H1 (cell line): ENCODE measurements at regions not wholly inside any gene's neighbourhood (a gene's known extent, or its start where the extent isn't known, plus 50 kb on each side); places are given as distances from the start of the nearest gene placed in this dataset.

Experiments
- CTCF ChIA-PET: fragments of 300-600 bp; sonication (Branson Sonifier 250); formaldehyde crosslinking; loops from one replicate; lab custom pipeline; 2021; ENCODE audit not compliant: partially characterized antibody; lab: Charles Lee
- POLR2A ChIA-PET: fragments of 300-600 bp; sonication (Branson Sonifier 250); formaldehyde crosslinking; loops from one replicate; lab custom pipeline; 2021; ENCODE audit warnings: inconsistent platforms; ENCODE audit not compliant: partially characterized antibody; lab: Charles Lee
- DNase-seq, 2 experiments: peaks; one replicate each; pipeline versions ENCODE4 v3.0.0 to v3.0.0-alpha.2; 2010 to 2022; ENCODE audit warnings: low spot score in 2 of 2, low read depth in 1 of 2, mixed read lengths in 1 of 2
- FAIRE-seq: peaks from 2 replicates; lab custom pipeline; 2011; peaks lifted over from hg19 to GRCh38; lab: Jason Lieb, UNC
- H2AFZ ChIP-seq: 2 replicates; pipeline ENCODE4 v1.8.1; 2012; ENCODE audit warnings: low read length, inconsistent platforms
- H2AK5ac ChIP-seq: 2 replicates; pipeline ENCODE4 v1.6.1; 2013; ENCODE audit warnings: low read depth, low read length
- H2BK120ac ChIP-seq: replicated peaks from 2 replicates; pipeline ENCODE3; 2013; ENCODE audit warnings: low read depth, low read length, inconsistent platforms
- H2BK12ac ChIP-seq: 2 replicates; pipeline ENCODE4 v1.6.1; 2013; ENCODE audit warnings: low read depth, low read length
- H2BK15ac ChIP-seq: 2 replicates; pipeline ENCODE4 v1.6.1; 2013; ENCODE audit warnings: low read length
- H2BK20ac ChIP-seq: 2 replicates; pipeline ENCODE4 v1.6.1; 2013; ENCODE audit warnings: low read length
- H2BK5ac ChIP-seq: 2 replicates; pipeline ENCODE4 v1.6.1; 2013; ENCODE audit warnings: low read depth, low read length
- H3K14ac ChIP-seq: 2 replicates; pipeline ENCODE4 v1.6.1; 2013; ENCODE audit warnings: inconsistent platforms; ENCODE audit not compliant: insufficient read length
- H3K18ac ChIP-seq: 2 replicates; pipeline ENCODE4 v1.6.1; 2013; ENCODE audit warnings: low read length; ENCODE audit errors: extremely low read depth
- H3K23ac ChIP-seq: 2 replicates; pipeline ENCODE4 v1.6.1; 2013; ENCODE audit warnings: inconsistent platforms; ENCODE audit not compliant: insufficient read length
- H3K23me2 ChIP-seq: 2 replicates; pipeline ENCODE4 v1.6.1; 2013; ENCODE audit warnings: low read depth, low read length
- H3K27ac ChIP-seq: 2 replicates; pipeline ENCODE4 v1.6.1; 2011; ENCODE audit warnings: low read depth, low read length, inconsistent platforms
- H3K27me3 ChIP-seq, 4 experiments: replicated peaks in 1 of 4; 1 replicate in 1 of 4; 2 replicates in 3 of 4; pipeline versions ENCODE4 v1.6.1 to v1.8.1; 2011 to 2013; ENCODE audit warnings: low read length in 3 of 4, mild to moderate bottlenecking in 3 of 4, inconsistent platforms in 2 of 4, mixed read lengths in 2 of 4, moderate library complexity in 1 of 4; ENCODE audit not compliant: control insufficient read depth in 3 of 4, insufficient read depth in 3 of 4; ENCODE audit errors: extremely low read depth in 1 of 4
- H3K36me3 ChIP-seq, 4 experiments: 2 replicates each; pipeline versions ENCODE4 v1.6.1 to v1.8.1; 2011 to 2013; ENCODE audit warnings: mild to moderate bottlenecking in 4 of 4, low read length in 3 of 4, moderate library complexity in 2 of 4, control low read depth in 1 of 4, inconsistent platforms in 1 of 4; ENCODE audit not compliant: insufficient read depth in 4 of 4, control insufficient read depth in 2 of 4
- H3K4ac ChIP-seq: replicated peaks from 2 replicates; pipeline ENCODE3; 2013; ENCODE audit warnings: low read length, low read depth, mixed read lengths, inconsistent platforms; ENCODE audit not compliant: insufficient read length
- H3K4me1 ChIP-seq, 4 experiments: replicated peaks in 1 of 4; 1 replicate in 1 of 4; 2 replicates in 3 of 4; pipeline versions ENCODE4 v1.6.1 to v1.8.1; 2011 to 2013; ENCODE audit warnings: low read length in 3 of 4, inconsistent platforms in 2 of 4, mixed read lengths in 1 of 4; ENCODE audit not compliant: insufficient read depth in 4 of 4, control insufficient read depth in 3 of 4
- H3K4me2 ChIP-seq, 2 experiments: 2 replicates each; pipeline versions ENCODE4 v1.6.1 to v1.8.1; 2011 to 2013; ENCODE audit warnings: low read depth in 2 of 2, low read length in 2 of 2, control low read depth in 1 of 2, inconsistent platforms in 1 of 2, mild to moderate bottlenecking in 1 of 2; ENCODE audit not compliant: insufficient read depth in 1 of 2
- H3K4me3 ChIP-seq, 4 experiments: fragments of 200-600, 300-600 bp in 1 of 4; sonication (generic), shearing (Covaris generic), sonication (Bioruptor Twin) in 1 of 4; 2 replicates each; pipeline versions ENCODE4 v1.5.1 to v1.8.1; 2011 to 2016; ENCODE audit warnings: low read length in 4 of 4, low read depth in 3 of 4, control low read depth in 2 of 4, inconsistent platforms in 2 of 4, mild to moderate bottlenecking in 2 of 4, mixed read lengths in 1 of 4, moderate library complexity in 1 of 4; ENCODE audit not compliant: insufficient read depth in 2 of 4; ENCODE audit errors: extremely low read depth in 1 of 4
- H3K56ac ChIP-seq: replicated peaks from 2 replicates; pipeline ENCODE3; 2013; ENCODE audit warnings: low read depth, mild to moderate bottlenecking, mixed read lengths, low read length, inconsistent platforms; ENCODE audit not compliant: insufficient read length
- H3K79me1 ChIP-seq: 2 replicates; pipeline ENCODE4 v1.6.1; 2013; ENCODE audit warnings: low read depth, low read length, control low read depth
- H3K79me2 ChIP-seq, 2 experiments: 2 replicates each; pipeline versions ENCODE4 v1.6.1 to v1.8.1; 2012 to 2013; ENCODE audit warnings: low read length in 2 of 2, mild to moderate bottlenecking in 2 of 2, inconsistent platforms in 1 of 2; ENCODE audit not compliant: insufficient read depth in 2 of 2, control insufficient read depth in 1 of 2
- H3K9ac ChIP-seq, 4 experiments: replicated peaks in 1 of 4; 1 replicate in 1 of 4; 2 replicates in 3 of 4; pipeline versions ENCODE4 v1.6.1 to v1.8.1; 2011 to 2013; ENCODE audit warnings: low read depth in 3 of 4, low read length in 3 of 4, control low read depth in 2 of 4, mild to moderate bottlenecking in 2 of 4, moderate library complexity in 2 of 4, inconsistent platforms in 1 of 4; ENCODE audit errors: extremely low read depth in 1 of 4
- H3K9me3 ChIP-seq, 2 experiments: 2 replicates each; pipeline versions ENCODE4 v1.6.1 to v1.8.1; 2012 to 2013; ENCODE audit warnings: mild to moderate bottlenecking in 2 of 2, moderate library complexity in 2 of 2, control low read depth in 1 of 2, inconsistent platforms in 1 of 2, low read depth in 1 of 2, low read length in 1 of 2, mixed read lengths in 1 of 2; ENCODE audit not compliant: insufficient read depth in 2 of 2
- H4K20me1 ChIP-seq, 2 experiments: replicated peaks in 1 of 2; 2 replicates each; pipeline versions ENCODE3 to v1.8.1; 2011 to 2013; ENCODE audit warnings: inconsistent platforms in 2 of 2, low read length in 2 of 2, mild to moderate bottlenecking in 1 of 2; ENCODE audit not compliant: insufficient read depth in 2 of 2, control insufficient read depth in 1 of 2
- H4K5ac ChIP-seq: 2 replicates; pipeline ENCODE4 v1.6.1; 2013; ENCODE audit warnings: low read length, low read depth, mixed read lengths, inconsistent platforms; ENCODE audit not compliant: insufficient read length
- H4K8ac ChIP-seq: 2 replicates; pipeline ENCODE4 v1.8.0; 2013; ENCODE audit warnings: mild to moderate bottlenecking, moderate library complexity, low read length, inconsistent platforms; ENCODE audit not compliant: insufficient read depth; ENCODE audit errors: extremely low read depth
- H4K91ac ChIP-seq: replicated peaks from 2 replicates; pipeline ENCODE3; 2013; ENCODE audit warnings: low read length, mixed read lengths, inconsistent platforms; ENCODE audit not compliant: insufficient read length
- CREB1 ChIP-seq: IDR thresholded peaks from 2 replicates; pipeline ENCODE4 v1.6.1; 2012; ENCODE audit warnings: inconsistent platforms
- KDM1A ChIP-seq: fragments of 200-600, 300-600 bp; sonication (generic); IDR thresholded peaks from 2 replicates; pipeline ENCODE4 v1.7.1; 2016; ENCODE audit warnings: mild to moderate bottlenecking, low read length, borderline replicate concordance
- NRF1 ChIP-seq: IDR thresholded peaks from 2 replicates; pipeline ENCODE4 v1.6.1; 2011; ENCODE audit warnings: mild to moderate bottlenecking, low read depth, low read length, improper control_type of control experiment
- RXRA ChIP-seq: IDR thresholded peaks from 2 replicates; pipeline ENCODE4 v1.6.1; 2011; ENCODE audit warnings: low read depth, mild to moderate bottlenecking, low read length, moderate library complexity; ENCODE audit not compliant: insufficient read depth
- TCF12 ChIP-seq: IDR thresholded peaks from 2 replicates; pipeline ENCODE4 v1.6.1; 2011; ENCODE audit warnings: low read depth, mild to moderate bottlenecking, low read length
- WGBS, 2 experiments: shearing (Covaris generic) in 1 of 2; methylation state at CpG; one replicate each; pipeline versions ENCODE4 v1.1.6 to v1.1.7; 2013 to 2015; ENCODE audit warnings: low lambda C conversion rate in 2 of 2, mixed read lengths in 2 of 2, inconsistent platforms in 1 of 2, low coverage in 1 of 2, missing lambda C conversion rate in 1 of 2; ENCODE audit not compliant: insufficient replicate concordance in 2 of 2, insufficient coverage in 1 of 2, insufficient read length in 1 of 2; ENCODE audit errors: extremely low coverage in 1 of 2, missing lambda C conversion rate in 1 of 2; 5-methylcytosine and 5-hydroxymethylcytosine counted together
- TF ChIP-seq, protein P1 (sequence below): IDR thresholded peaks from 2 replicates; pipeline ENCODE4 v1.6.1; 2012; ENCODE audit warnings: low read length, inconsistent platforms
- TF ChIP-seq, protein P2 (sequence below), 3 experiments: IDR thresholded peaks; 1 replicate in 2 of 3; 2 replicates in 1 of 3; pipeline versions ENCODE4 v1.5.1 to v1.6.1; 2011; ENCODE audit warnings: low read length in 3 of 3, mild to moderate bottlenecking in 3 of 3, inconsistent platforms in 2 of 3, low read depth in 1 of 3, moderate library complexity in 1 of 3; ENCODE audit not compliant: insufficient read depth in 1 of 3; ENCODE audit errors: control extremely low read depth in 1 of 3

- Histone ChIP-seq H3K23me2 (0 out of 2 replicates have a peak, but pooled peaks cover 1% of the 10 kb centered on the region), H2BK20ac (no peak overlapping the region), H3K27ac (no peak overlapping the region), H3K79me2 (peaks cover 4 to 39% of the 10 kb centered on the region in 2 experiments; a peak in 3 of 4 replicates), H3K9ac (no peak overlapping the region), H3K36me3 (no peaks in the 10 kb centered on the region), H3K56ac (no peak overlapping the region), H3K4me2 (no peak overlapping the region), H3K18ac (no peak overlapping the region), H4K5ac (no peak overlapping the region), H3K4ac (no peak overlapping the region), H2BK15ac (no peak overlapping the region), H3K9me3 (no peaks in the 10 kb centered on the region), H2BK5ac (no peak overlapping the region), H4K91ac (no peak overlapping the region), H3K14ac (no peak overlapping the region), H2AFZ (no peak overlapping the region), H2AK5ac (no peak overlapping the region), H3K27me3 (no peaks in the 10 kb centered on the region), H3K4me1 (peaks cover 0 to 2% (median 0%) of the 10 kb centered on the region in 4 experiments; a peak in 1 of 7 replicates), H2BK120ac (no peak overlapping the region), H2BK12ac (no peak overlapping the region)
- DNase-seq (no peak), FAIRE-seq (peak; percentile 19)
- CTCF ChIA-PET, result interaction anchor here (0.9 to 3.5 kb wide), 4 partner anchors 12 to 125 kb away, joined by 3 to 24 read pairs (median 4); no protein-coding TSS in a partner anchor
- WGBS, 2 experiments, result 88% methylated on average over 9 of the region's 9 CpGs; no CpG with 5 or more reads in 1 of the 2 experiments
- TF ChIP-seq NRF1, result no peak
- no peak for TF ChIP-seq RXRA
- TF ChIP-seq TCF12, result no peak
- no peak for TF ChIP-seq CREB1
- TF ChIP-seq, protein P1, sequence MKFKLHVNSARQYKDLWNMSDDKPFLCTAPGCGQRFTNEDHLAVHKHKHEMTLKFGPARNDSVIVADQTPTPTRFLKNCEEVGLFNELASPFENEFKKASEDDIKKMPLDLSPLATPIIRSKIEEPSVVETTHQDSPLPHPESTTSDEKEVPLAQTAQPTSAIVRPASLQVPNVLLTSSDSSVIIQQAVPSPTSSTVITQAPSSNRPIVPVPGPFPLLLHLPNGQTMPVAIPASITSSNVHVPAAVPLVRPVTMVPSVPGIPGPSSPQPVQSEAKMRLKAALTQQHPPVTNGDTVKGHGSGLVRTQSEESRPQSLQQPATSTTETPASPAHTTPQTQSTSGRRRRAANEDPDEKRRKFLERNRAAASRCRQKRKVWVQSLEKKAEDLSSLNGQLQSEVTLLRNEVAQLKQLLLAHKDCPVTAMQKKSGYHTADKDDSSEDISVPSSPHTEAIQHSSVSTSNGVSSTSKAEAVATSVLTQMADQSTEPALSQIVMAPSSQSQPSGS, result no peak
- no peak for TF ChIP-seq KDM1A
- TF ChIP-seq, protein P2, sequence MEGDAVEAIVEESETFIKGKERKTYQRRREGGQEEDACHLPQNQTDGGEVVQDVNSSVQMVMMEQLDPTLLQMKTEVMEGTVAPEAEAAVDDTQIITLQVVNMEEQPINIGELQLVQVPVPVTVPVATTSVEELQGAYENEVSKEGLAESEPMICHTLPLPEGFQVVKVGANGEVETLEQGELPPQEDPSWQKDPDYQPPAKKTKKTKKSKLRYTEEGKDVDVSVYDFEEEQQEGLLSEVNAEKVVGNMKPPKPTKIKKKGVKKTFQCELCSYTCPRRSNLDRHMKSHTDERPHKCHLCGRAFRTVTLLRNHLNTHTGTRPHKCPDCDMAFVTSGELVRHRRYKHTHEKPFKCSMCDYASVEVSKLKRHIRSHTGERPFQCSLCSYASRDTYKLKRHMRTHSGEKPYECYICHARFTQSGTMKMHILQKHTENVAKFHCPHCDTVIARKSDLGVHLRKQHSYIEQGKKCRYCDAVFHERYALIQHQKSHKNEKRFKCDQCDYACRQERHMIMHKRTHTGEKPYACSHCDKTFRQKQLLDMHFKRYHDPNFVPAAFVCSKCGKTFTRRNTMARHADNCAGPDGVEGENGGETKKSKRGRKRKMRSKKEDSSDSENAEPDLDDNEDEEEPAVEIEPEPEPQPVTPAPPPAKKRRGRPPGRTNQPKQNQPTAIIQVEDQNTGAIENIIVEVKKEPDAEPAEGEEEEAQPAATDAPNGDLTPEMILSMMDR (IDR thresholded peaks at IDR 0.05; ENCODE audit: control extremely low read depth in 1 of 3, insufficient read depth in 1 of 3, low read depth in 1 of 3, low read length in 3 of 3), result no peak
- TF ChIP-seq, all 59 proteins: peak for 0
- Histone ChIP-seq H4K8ac (no peak overlapping the region; the same call in 1 of the 2 replicates), H3K4me3 (no peak overlapping the region), H3K79me1 (peaks cover 12% of the 10 kb centered on the region), H3K23ac (no peak overlapping the region), H4K20me1 (peaks cover 12 to 23% of the 10 kb centered on the region in 2 experiments)
- POLR2A ChIA-PET, result no interaction called here
These were observed 109.6 kb downstream of the GLI2 start for GRCh38 chr2:120845277-120845676.
